GM20431 (cell line): ENCODE measurements at regions not wholly inside any gene's neighbourhood (a gene's known extent, or its start where the extent isn't known, plus 50 kb on each side); places are given as distances from the start of the nearest gene placed in this dataset.
"Not testable (repeated sequence)": the region's sequence is repeated elsewhere in the genome, so short reads cannot be mapped to it uniquely, and the experiment has no call there.

Source experiments
- in situ Hi-C: fragments of 300-500 bp; cut with MseI, MboI; formaldehyde crosslinking; loops from one replicate; pipeline ENCODE4 v1.15.0; 2020; ENCODE audit warnings: low sequenced_read_pairs; ENCODE audit not compliant: unreplicated experiment

DNA sequence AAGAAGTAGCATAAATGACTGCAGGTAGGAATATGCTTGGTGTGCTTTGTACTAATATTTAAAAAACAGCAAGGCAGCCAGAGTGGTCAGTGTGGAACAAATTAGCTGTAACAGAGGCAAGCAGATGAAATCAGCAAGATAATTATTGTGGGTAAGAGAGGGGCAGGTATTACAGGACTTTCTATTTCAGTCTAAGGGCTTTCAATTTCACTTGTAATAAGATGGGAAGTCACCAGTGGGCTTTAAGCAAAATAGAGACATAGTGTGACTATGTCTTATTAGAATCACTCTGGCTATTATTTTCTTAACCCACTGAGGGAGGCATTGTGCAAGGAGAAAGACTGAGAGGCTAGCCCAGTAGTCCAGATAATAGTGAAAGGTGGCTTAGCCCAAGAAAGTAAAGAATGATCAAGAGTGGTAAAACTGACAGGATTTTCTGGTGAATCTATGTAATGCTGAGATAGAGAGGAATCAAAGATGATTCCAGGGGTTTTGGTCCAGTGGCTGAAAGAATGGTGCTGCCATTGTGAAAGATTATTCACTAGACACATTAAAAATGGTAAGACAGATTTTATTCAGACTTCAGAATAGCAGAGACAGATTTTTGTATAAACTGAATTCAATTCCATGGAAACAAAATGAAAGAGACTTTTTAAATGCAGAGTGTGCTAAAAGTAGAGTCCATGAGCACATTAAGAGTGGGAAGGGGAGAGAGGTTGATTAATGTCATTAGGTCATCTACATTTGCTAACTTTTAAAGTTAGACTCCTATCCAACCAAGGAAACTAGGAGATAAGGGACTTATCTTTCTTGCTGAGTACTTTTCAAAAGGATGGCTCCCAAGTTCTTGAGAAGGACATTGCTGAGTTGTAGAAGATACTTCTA, 1136.0 kb downstream of the HACE1 start:
- in situ Hi-C loops, result no loop called here

- in situ Hi-C loops, result no loop called here
Measured at GRCh38 chr6:103722683-103723082, 1137.0 kb downstream of the HACE1 start.

DNA sequence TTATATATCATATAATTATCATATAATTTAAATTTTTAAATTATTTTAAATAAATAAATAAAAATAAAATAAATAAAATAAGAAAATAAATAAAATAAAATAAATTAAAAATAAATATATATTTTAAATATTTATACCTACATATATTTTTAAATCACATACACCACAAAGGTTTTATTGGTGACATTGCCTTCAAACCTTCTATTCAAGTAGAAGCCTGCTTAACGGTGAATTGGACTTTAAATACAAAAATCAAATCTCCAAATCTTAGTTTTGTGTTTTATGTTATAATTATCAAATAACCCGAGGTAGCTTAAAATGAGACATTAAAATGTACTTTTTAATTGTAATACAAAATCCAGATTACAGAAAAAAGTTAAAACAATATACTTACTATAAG, 1137.8 kb downstream of the HACE1 start:
- in situ Hi-C loops, result no loop called here

DNA sequence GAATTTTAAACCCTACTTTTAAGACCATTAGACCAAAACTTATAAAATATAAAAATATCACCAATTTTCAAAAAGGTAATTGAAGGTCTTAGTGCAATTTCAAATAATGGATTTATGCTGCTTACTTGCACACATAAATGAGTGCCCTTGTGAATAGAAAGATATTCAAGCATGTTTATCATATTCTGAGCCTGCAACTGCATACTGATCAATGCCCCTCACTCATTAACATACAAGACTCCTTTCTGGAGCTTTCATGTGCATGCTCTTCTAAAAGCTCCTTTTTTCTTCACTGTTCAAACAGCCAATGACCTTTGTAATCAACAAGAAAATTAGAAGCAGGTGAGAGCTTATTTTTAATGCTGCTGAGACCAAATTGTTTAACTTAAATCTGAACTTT, 1139.3 kb downstream of the HACE1 start:
- in situ Hi-C loops, result no loop called here

DNA sequence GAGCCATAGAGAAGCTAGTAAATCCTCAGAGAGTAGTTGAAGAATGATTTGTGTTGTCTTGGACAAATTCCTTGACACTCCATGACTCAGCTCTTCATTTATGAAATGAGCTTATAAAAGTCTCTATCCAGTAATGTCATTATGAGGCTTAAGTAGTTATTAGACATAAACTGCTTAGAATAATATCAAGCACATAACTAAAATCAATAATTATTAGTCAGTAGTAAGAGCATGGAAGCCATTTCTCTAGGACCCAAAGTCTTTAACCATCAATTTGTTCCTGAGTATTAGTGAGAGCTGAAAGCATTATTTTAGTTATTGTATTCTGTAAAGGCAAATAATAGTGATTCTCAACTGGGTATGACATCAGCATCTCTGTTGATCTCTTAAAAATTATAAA, 1140.2 kb downstream of the HACE1 start:
- in situ Hi-C loops, result no loop called here

- in situ Hi-C loops, result no loop called here
Measured at GRCh38 chr6:103715269-103715668, 1144.5 kb downstream of the HACE1 start.

DNA sequence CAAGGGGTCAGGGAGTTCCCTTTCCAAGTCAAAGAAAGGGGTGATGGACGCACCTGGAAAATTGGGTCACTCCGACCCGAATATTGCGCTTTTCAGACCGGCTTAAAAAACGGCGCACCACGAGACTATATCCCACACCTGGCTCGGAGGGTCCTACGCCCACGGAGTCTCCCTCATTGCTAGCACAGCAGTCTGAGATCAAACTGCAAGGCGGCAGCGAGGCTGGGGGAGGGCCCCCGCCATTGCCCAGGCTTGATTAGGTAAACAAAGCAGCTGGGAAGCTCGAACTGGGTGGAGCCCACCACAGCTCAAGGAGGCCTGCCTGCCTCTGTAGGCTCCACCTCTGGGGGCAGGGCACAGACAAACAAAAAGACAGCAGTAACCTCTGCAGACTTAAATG, 1150.5 kb downstream of the HACE1 start:
- in situ Hi-C loops, result not testable (repeated sequence)

DNA sequence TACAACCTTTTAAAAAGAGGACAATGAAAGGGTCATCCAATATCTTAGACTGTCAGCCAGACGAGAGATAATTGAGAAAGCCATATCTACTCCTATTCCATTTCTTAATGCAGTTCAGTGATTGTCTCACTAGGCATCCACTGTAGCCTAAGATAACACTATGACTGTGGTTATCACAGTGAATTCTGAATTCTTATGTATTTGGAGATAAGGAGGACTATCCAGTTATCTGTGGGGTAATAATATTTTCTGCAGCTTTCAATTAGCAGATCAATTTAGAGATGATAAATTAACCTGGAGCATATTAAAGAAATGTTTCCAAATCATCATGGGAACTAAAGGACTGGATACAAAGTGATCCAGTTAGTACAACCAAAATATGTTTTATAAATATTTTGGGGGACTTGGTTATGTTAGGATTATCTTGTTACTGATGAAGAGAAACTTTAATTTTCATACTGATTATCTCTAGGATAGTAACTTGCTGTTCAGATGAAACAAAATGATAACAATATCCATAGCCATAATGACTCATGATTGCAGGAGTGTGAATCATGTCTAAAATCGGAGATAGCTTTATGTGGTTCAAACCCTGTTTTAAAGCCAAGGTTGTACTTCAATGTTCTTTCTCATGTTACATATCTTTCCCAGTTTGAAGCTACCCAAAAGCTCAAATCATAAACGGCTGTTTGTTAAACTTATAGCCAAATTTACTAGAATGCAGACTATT, 1152.0 kb downstream of the HACE1 start:
- in situ Hi-C loops, result no loop called here

DNA sequence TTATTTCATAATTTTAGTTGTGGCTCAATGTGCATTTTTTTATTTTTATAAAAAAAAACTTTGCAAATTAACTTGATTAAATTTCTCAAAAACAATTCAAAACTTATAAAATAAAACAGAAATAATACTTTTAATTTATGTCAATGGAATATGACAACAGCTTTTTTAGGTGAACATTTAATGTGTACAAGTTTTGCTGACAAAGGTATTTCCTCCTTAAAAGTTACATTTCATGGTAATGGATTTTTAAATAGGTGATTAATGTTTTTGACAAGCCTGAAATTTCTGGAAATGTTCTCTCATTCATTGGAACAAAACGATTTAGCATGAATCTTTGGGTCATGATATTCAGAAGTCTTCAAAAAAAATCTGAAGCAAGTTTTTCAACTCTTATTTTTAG, 1160.0 kb downstream of the HACE1 start:
- in situ Hi-C loops, result no loop called here

DNA sequence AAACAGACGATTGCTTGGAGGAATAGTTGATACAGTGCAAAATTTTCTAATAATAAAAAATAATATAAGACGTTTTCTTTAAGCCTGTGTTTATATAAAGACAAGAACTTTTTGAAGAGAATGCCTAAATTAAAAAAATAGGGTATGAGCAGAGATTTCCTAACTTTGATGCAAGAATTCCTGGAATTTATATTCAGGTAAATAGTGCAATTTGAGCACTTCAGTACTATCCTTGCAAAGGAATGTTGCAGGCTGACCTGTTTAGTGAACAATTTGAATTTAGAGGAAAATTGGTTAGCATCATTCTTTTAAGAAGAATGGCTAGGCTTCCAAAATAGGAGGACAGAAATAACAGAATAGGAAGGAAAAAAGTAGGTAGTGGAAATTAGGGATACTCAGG, 1172.3 kb downstream of the HACE1 start:
- in situ Hi-C loops, result no loop called here

DNA sequence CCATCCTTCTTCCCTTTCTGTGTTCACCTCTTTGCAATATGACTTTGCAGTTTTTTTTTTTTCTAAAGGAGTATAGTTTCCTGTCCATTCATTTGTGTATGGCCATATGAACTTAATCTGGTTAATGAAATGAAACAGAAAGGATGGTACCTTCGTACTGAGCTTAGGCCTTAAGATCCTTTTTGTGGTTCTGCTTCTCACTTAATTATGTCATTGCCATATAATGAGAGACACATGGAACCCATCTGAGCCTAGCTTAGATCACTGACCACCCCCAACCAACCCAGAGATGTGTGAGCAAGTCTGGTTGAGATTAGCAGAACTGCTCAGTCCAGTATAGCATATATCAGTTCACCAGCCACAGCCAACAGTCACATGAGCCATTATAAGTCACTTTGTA, 1179.6 kb downstream of the HACE1 start:
- in situ Hi-C loops, result no loop called here

GRCh38 chr6:103677290-103677689, 1182.4 kb downstream of the HACE1 start:
- in situ Hi-C loops, result no loop called here

DNA sequence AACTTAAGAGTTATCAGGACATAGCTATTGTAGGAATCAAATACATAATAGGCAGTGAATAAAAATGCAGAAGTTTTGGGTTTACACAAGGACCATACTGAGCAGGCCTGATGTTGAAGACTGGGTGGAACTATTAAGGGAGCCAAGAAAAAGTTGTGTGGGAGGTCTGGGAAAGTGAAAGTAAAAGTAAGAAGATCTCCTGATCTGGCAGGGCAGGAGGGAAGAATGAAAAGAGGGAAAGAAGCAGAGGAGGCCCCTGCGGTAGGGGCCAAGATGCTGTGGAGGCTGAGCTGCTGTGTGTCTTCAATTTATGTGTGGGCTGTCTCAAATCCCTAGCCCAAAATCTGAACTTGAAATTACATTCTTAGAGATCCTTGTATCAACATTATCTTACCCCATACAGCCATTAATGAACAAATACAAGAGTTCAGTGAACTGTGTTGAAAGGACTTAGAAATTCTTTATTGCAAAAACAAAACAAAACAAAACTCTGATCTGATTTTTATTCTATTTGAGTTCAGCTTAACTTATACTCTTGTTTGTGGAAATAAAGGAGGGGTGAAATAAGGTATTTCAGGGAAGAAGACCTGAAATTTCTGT, 1183.8 kb downstream of the HACE1 start:
- in situ Hi-C loops, result no loop called here

DNA sequence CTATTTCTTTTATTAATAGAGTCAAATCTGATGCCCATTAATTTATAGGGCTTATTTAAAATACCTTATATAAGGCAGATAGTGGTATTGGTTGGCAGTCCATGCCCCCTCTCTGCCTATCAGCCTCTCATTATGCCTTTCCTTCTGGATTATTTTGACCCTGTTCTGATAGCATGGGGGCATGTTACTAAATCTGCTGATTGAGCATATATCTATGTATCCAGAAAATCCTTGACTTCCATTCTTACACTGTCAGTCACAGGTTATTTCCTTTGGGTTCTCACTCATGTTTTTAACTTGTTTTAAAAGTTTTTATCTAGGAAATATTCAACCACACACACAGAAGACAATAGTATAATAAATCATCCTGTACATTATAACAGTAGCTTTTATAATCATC, 1184.9 kb downstream of the HACE1 start:
- in situ Hi-C loops, result no loop called here

DNA sequence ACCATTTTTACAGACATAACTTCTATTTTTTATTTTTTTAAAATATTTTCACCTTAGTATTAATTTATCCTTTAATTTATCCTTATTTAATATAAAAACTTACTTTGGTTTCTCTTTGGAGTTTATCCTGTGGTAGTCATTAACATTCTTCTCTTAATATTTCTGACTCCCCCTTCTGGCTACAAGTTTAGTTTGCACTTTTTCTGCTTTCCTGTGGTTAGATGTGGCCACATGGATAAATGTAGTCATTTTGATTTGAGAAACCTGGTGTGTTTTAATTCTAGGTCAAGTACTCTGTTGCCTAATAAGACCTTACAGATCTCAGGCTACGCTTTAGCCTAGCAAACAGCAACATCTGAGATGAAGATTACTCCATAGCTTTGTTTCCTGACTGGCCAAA, 1187.5 kb downstream of the HACE1 start:
- in situ Hi-C loops, result no loop called here

- in situ Hi-C loops, result no loop called here
Measured at GRCh38 chr6:103629613-103630012, 1230.1 kb downstream of the HACE1 start.

DNA sequence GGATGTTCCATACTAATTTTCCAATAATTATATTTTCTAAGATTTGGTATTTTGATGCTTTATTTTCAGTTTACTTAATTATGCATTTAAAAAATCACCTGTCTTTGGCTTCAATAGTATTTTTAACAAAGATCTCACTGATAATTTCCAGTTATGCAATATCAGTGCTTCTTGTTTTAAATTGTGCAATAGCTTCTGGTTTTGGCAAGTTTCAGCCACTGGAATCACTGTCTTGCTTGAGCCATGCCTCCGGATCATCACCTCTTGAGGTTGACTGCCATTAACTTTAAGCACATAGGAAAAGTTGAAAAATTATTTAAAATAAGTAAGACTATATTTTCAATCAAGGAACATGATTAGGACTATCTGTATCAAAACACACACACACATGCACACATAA, 1242.1 kb downstream of the HACE1 start:
- in situ Hi-C loops, result no loop called here

- in situ Hi-C loops, result no loop called here
Measured at GRCh38 chr6:103587722-103588121, 1272.0 kb downstream of the HACE1 start.

- in situ Hi-C loops, result no loop called here
Measured at GRCh38 chr6:103578115-103578514, 1281.6 kb downstream of the HACE1 start.

DNA sequence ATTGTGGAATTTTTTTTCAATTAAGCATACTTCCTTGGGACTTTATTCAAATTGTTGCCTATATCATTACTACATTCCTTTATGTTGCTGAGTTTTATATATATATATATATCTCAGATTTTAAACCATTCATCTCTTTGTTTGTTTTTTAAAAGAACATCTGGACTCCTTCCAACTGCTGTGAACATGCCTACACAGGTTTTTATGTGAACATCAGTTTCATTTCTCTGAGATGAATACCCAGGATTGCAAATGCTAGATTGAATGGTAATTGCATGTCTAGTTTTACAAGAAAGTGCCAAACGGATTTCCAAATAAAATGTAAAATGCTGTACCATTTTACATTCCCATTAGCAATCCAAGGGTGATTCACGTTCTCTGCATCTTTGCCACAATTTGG, 1289.3 kb downstream of the HACE1 start:
- in situ Hi-C loops, result no loop called here

- in situ Hi-C loops, result no loop called here
Measured at GRCh38 chr6:103554911-103555310, 1304.8 kb downstream of the HACE1 start.
